Activated CD8-positive, alpha-beta T cell treated with anti-CD3 and anti-CD28 coated beads, Interleukin-2, amount 10 ng/mL, durations not matched to agents 7 days and 5 days (primary cell): ENCODE measurements at regions not wholly inside any gene's neighbourhood (a gene's known extent, or its start where the extent isn't known, plus 50 kb on each side); places are given as distances from the start of the nearest gene placed in this dataset.

Source experiments
- ATAC-seq: fragments of 150-1000 bp; cut with Tn5 transposase; one replicate; pipeline ENCODE4 v1.10.0; 2021; ENCODE audit warnings: moderate library complexity
- CTCF ChIA-PET: fragments of 350-600 bp; sonication (Branson Sonifier 250); formaldehyde crosslinking; loops from one replicate; lab custom pipeline; 2021; ENCODE audit warnings: antibody characterized with exemption; lab: Charles Lee
- POLR2A ChIA-PET: fragments of 350-600 bp; sonication (Branson Sonifier 250); formaldehyde crosslinking; loops from one replicate; lab custom pipeline; 2021; ENCODE audit warnings: antibody characterized with exemption; lab: Charles Lee
- DNase-seq: peaks from one replicate; pipeline ENCODE4 v3.0.0-alpha.2; 2020
- H3K27ac Mint-ChIP-seq: one replicate; pipeline ENCODE4 v1.8.0; 2021; ENCODE audit warnings: mild to moderate bottlenecking, mixed read lengths
- H3K27me3 Mint-ChIP-seq: one replicate; pipeline ENCODE4 v1.8.0; 2021; ENCODE audit warnings: low read depth, mixed read lengths
- H3K36me3 Mint-ChIP-seq: one replicate; pipeline ENCODE4 v1.8.0; 2021; ENCODE audit warnings: low read depth, mixed read lengths
- H3K4me1 Mint-ChIP-seq: one replicate; pipeline ENCODE4 v1.8.0; 2021; ENCODE audit warnings: low read depth, mixed read lengths
- H3K4me3 Mint-ChIP-seq: one replicate; pipeline ENCODE4 v1.8.0; 2021; ENCODE audit warnings: mild to moderate bottlenecking, mixed read lengths
- H3K9me3 Mint-ChIP-seq: one replicate; pipeline ENCODE4 v1.8.0; 2022; ENCODE audit warnings: mixed read lengths; ENCODE audit not compliant: insufficient read depth

DNA sequence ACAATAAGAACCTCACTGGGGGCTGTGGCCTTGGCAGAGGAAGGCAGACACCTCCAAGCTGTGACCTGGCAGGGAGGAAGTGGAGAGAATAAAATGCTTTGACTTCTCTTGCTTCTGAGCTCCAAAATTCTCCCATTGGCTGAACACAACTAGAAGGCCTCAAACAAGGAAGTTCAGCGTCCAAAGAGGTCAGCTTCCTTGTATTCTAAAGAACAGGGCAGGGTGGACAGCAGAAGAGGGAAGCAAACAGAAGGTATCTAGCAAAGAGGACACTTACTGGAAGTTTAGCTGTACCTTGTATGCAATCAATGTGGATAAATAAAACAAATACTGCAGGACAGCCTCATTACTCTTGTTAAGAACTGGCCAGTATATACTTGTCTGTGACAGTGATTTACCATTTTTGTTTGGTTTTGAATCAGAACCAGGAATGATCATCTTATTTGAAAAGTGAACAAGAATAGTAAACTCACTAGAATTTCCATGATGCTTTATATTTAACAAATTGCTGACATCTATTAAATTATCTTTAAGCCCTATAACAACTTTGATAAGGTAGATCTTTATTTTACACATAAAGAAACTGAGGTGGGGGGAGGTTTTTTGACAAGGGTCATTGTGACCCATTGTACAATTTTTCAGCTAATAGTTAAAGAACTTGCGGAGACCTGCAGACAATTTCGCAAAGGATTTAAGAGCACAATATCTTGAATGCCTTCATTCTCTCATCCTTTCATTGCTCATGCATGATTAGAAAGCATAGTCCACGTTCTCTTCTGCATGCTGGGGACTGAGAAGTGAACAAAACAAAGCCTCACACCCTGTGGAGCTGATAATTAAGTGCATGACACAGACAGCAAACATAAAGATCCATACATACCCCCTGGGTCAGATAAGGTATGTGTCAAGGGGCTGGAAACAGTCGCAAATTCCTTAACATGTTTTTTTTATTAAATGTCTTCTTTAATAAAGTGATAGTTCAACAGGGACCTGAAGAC, 1448.0 kb downstream of the AACS start:
- ATAC-seq (no peak), DNase-seq (no peak)
- POLR2A ChIA-PET: no interaction called here
- CTCF ChIA-PET: no interaction called here
- H3K9me3 Mint-ChIP-seq: peaks cover 4% of the 10 kb centered on the region
- no peaks in the 10 kb centered on the region for H3K4me1 Mint-ChIP-seq
- H3K27me3 Mint-ChIP-seq: no peaks in the 10 kb centered on the region
- H3K4me3 Mint-ChIP-seq: no peak overlapping the region
- H3K27ac Mint-ChIP-seq: no peak overlapping the region
- H3K36me3 Mint-ChIP-seq: no peaks in the 10 kb centered on the region

GRCh38 chr12:126518596-126519200, 1453.5 kb downstream of the AACS start:
- H3K27ac Mint-ChIP-seq: no peak overlapping the region
- DNase-seq (no peak), ATAC-seq (no peak)
- no peaks in the 10 kb centered on the region for H3K36me3 Mint-ChIP-seq
- H3K27me3 Mint-ChIP-seq: no peaks in the 10 kb centered on the region
- no peaks in the 10 kb centered on the region for H3K4me1 Mint-ChIP-seq
- POLR2A ChIA-PET: no interaction called here
- CTCF ChIA-PET: no interaction called here
- no peak overlapping the region for H3K4me3 Mint-ChIP-seq
- no peaks in the 10 kb centered on the region for H3K9me3 Mint-ChIP-seq

- Mint-ChIP-seq H3K9me3 (no peaks in the 10 kb centered on the region), H3K4me1 (no peaks in the 10 kb centered on the region), H3K27me3 (no peaks in the 10 kb centered on the region), H3K36me3 (no peaks in the 10 kb centered on the region), H3K27ac (no peak overlapping the region), H3K4me3 (no peak overlapping the region)
- ChIA-PET CTCF (no interaction called here), POLR2A (no interaction called here)
- ATAC-seq: no peak
- DNase-seq: no peak
Measured at GRCh38 chr12:126519833-126520232, 1454.6 kb downstream of the AACS start.

GRCh38 chr12:126523891-126524290, 1458.7 kb downstream of the AACS start:
- no peaks in the 10 kb centered on the region for H3K27me3 Mint-ChIP-seq
- DNase-seq (no peak), ATAC-seq (no peak)
- H3K4me3 Mint-ChIP-seq: no peak overlapping the region
- H3K27ac Mint-ChIP-seq: no peak overlapping the region
- no peaks in the 10 kb centered on the region for H3K36me3 Mint-ChIP-seq
- ChIA-PET CTCF (no interaction called here), POLR2A (no interaction called here)
- no peaks in the 10 kb centered on the region for H3K9me3 Mint-ChIP-seq
- no peaks in the 10 kb centered on the region for H3K4me1 Mint-ChIP-seq

DNA sequence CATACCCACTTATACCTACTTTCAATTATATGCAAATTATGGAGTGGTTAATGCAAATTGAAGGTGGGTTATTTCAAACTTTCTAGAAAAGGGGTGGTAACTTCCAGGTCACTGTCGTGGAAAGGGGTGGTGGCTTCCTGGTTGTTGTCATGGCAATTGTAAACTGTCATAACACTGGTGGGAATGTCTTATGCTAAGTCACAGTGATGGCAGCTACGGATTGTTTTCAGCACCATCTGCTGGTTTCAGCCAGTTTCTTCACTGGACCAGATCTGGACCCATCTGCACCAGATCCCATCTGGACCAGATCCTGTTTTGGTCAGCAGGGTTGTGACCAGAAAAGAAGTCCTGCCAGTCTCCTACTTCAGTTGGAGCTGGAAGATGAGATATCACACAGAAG, 1469.3 kb downstream of the AACS start:
- H3K27ac Mint-ChIP-seq: no peak overlapping the region
- DNase-seq: no peak
- POLR2A ChIA-PET: no interaction called here

GRCh38 chr12:126534942-126535341, 1469.7 kb downstream of the AACS start:
- CTCF ChIA-PET: no interaction called here
- no peak for DNase-seq
- ATAC-seq: no peak
- Mint-ChIP-seq H3K4me1 (no peaks in the 10 kb centered on the region), H3K27me3 (no peaks in the 10 kb centered on the region), H3K9me3 (no peaks in the 10 kb centered on the region), H3K36me3 (no peaks in the 10 kb centered on the region), H3K4me3 (no peak overlapping the region), H3K27ac (no peak overlapping the region)
- POLR2A ChIA-PET: no interaction called here

More for the DNA sequence above, 1469.3 kb downstream of the AACS start:
- CTCF ChIA-PET: no interaction called here
- no peaks in the 10 kb centered on the region for H3K9me3 Mint-ChIP-seq
- H3K4me1 Mint-ChIP-seq: no peaks in the 10 kb centered on the region
- no peak for ATAC-seq
- no peaks in the 10 kb centered on the region for H3K27me3 Mint-ChIP-seq
- H3K4me3 Mint-ChIP-seq: no peak overlapping the region
- no peaks in the 10 kb centered on the region for H3K36me3 Mint-ChIP-seq

DNA sequence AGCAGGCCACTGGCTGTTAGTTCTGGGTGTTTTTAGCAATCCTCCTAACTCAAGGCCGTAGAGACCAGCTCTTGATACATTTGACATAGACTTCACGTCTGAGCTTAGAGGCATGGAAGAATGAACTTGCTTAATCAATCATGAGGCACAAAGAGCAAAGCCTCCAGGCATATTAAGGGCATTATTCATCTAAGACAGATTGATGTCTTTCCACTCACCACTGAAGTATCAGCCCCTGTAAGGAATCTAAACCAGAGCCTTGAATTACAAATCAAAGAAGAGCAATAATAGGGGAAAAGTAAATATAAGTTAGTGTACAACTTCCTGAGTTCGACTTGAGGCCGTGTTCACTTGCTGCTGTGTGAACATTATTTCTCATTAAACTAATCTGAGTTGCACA, 1470.7 kb downstream of the AACS start:
- ATAC-seq (no peak), DNase-seq (no peak)
- H3K4me3 Mint-ChIP-seq: no peak overlapping the region
- ChIA-PET POLR2A (no interaction called here), CTCF (no interaction called here)
- H3K4me1 Mint-ChIP-seq: no peaks in the 10 kb centered on the region
- H3K9me3 Mint-ChIP-seq: no peaks in the 10 kb centered on the region
- H3K27me3 Mint-ChIP-seq: no peaks in the 10 kb centered on the region
- no peaks in the 10 kb centered on the region for H3K36me3 Mint-ChIP-seq
- no peak overlapping the region for H3K27ac Mint-ChIP-seq

GRCh38 chr12:126537961-126538530, 1472.8 kb downstream of the AACS start:
- H3K36me3 Mint-ChIP-seq: no peaks in the 10 kb centered on the region
- DNase-seq (no peak), ATAC-seq (no peak)
- H3K27ac Mint-ChIP-seq: no peak overlapping the region
- no peaks in the 10 kb centered on the region for H3K4me1 Mint-ChIP-seq
- H3K4me3 Mint-ChIP-seq: no peak overlapping the region
- POLR2A ChIA-PET: no interaction called here
- no peaks in the 10 kb centered on the region for H3K27me3 Mint-ChIP-seq
- CTCF ChIA-PET: no interaction called here
- H3K9me3 Mint-ChIP-seq: peaks cover 7% of the 10 kb centered on the region

- Mint-ChIP-seq H3K36me3 (no peaks in the 10 kb centered on the region), H3K4me1 (no peaks in the 10 kb centered on the region), H3K27ac (no peak overlapping the region), H3K27me3 (no peaks in the 10 kb centered on the region), H3K9me3 (peaks cover 7% of the 10 kb centered on the region), H3K4me3 (no peak overlapping the region)
- ATAC-seq: no peak
- no peak for DNase-seq
- POLR2A ChIA-PET: no interaction called here
- CTCF ChIA-PET: no interaction called here
Measured at GRCh38 chr12:126538888-126539287, 1473.7 kb downstream of the AACS start.

GRCh38 chr12:126545411-126545810, 1480.2 kb downstream of the AACS start:
- peaks cover 11% of the 10 kb centered on the region for H3K9me3 Mint-ChIP-seq
- H3K27me3 Mint-ChIP-seq: no peaks in the 10 kb centered on the region
- ATAC-seq (no peak), DNase-seq (no peak)
- no peak overlapping the region for H3K27ac Mint-ChIP-seq
- H3K36me3 Mint-ChIP-seq: no peaks in the 10 kb centered on the region
- H3K4me1 Mint-ChIP-seq: no peaks in the 10 kb centered on the region
- ChIA-PET CTCF (interaction anchor here (0.6 kb wide), 1 partner anchor 870 kb away, joined by 4 read pairs; no protein-coding TSS in a partner anchor), POLR2A (no interaction called here)
- no peak overlapping the region for H3K4me3 Mint-ChIP-seq

DNA sequence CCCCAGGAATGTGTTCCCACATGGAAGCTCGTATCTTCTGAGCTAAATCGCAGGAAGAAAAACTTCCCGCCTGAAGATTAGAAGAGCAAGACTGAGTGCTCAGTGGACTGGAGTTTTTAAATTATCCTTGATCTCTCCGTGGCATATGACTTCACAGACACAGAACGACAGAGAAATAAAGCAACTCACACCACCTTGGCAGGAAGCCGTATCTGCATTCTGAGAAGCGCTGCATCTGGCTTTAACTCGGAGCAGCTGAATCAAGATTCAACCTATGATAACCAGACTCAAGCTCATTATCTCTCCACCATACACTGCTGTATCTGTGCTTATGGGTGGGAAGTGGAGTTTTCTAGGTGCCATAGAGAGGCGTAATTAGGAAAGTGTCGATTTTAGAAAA, 1482.7 kb downstream of the AACS start:
- CTCF ChIA-PET: interaction anchor here (1.1 kb wide), 1 partner anchor 309 kb away, joined by 3 read pairs; no protein-coding TSS in a partner anchor
- Mint-ChIP-seq H3K9me3 (peaks cover 8% of the 10 kb centered on the region), H3K4me3 (no peak overlapping the region), H3K36me3 (no peaks in the 10 kb centered on the region), H3K4me1 (no peaks in the 10 kb centered on the region), H3K27me3 (no peaks in the 10 kb centered on the region), H3K27ac (no peak overlapping the region)
- no peak for ATAC-seq
- POLR2A ChIA-PET: no interaction called here
- no peak for DNase-seq

DNA sequence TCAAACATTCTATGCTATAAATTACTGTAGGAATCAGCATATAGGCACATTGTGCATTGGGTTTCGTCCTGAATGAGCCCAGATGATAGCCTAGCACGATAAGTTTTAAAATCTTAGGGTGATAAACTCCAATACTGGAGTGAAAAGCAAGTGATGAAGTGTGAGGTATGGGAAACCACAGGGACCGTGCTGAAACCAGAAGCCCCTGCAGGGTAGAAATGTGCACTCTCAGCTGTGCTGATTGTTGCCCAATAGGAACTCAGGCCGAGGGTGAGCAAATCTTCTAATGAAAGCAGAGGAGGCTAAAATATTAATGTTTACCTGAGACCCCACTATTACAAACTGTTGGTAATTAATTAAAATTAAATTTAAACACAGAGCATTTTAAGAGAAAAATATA, 1486.6 kb downstream of the AACS start:
- Mint-ChIP-seq H3K4me1 (no peaks in the 10 kb centered on the region), H3K9me3 (peaks cover 18% of the 10 kb centered on the region), H3K4me3 (no peak overlapping the region), H3K36me3 (no peaks in the 10 kb centered on the region), H3K27ac (no peak overlapping the region), H3K27me3 (no peaks in the 10 kb centered on the region)
- ChIA-PET POLR2A (no interaction called here), CTCF (no interaction called here)
- DNase-seq (no peak), ATAC-seq (no peak)
